ENCODE measurements at regions not wholly inside any gene's neighbourhood (a gene's known extent, or its start where the extent isn't known, plus 50 kb on each side); places are given as distances from the start of the nearest gene placed in this dataset.

GRCh38 chr10:25105262-25105661 is 69.5 kb upstream of the GPR158 start:
- peaks cover 38% of the 10 kb centered on the region for H3K4me1 ChIP-seq (ENCODE audit: insufficient read depth)
- H3K9me2 ChIP-seq (ENCODE audit: insufficient read depth): no peaks in the 10 kb centered on the region; the same call in 1 of the 2 replicates
- no peak overlapping the region for H3K27ac ChIP-seq (ENCODE audit: low read depth)
- no peak for TF ChIP-seq ZNF114 (CRISPR knock-in tag; IDR thresholded peaks at IDR 0.05)
- TF ChIP-seq EZH2phosphoT487 (IDR thresholded peaks at IDR 0.05; ENCODE audit: unreplicated experiment): no peak
- TF ChIP-seq JUNB (IDR thresholded peaks at IDR 0.05; ENCODE audit: unreplicated experiment): no peak
- no peak for TF ChIP-seq STAT1 (IDR thresholded peaks at IDR 0.05; ENCODE audit: unreplicated experiment)
- TF ChIP-seq ZNF462 (CRISPR knock-in tag; IDR thresholded peaks at IDR 0.05): no peak
- no peak for TF ChIP-seq NANOG (IDR thresholded peaks at IDR 0.05; ENCODE audit: borderline replicate concordance)
- no peak for TF ChIP-seq ZNF331 (CRISPR knock-in tag; IDR thresholded peaks at IDR 0.05; ENCODE audit: low read depth)
- no peak for TF ChIP-seq ETS1 (IDR thresholded peaks at IDR 0.05)
- TF ChIP-seq POLR2AphosphoS5 (IDR thresholded peaks at IDR 0.05; ENCODE audit: low read depth): no peak
- no peak for TF ChIP-seq REST (IDR thresholded peaks at IDR 0.05; ENCODE audit: unreplicated experiment)
- TF ChIP-seq CTCF (conservative IDR thresholded peaks at IDR 0.05; ENCODE audit: low read depth in 2 of 2): no peak
- TF ChIP-seq CREB1 (CRISPR knock-in tag; IDR thresholded peaks at IDR 0.05; ENCODE audit: low read depth): no peak
- TF ChIP-seq EZH2 (IDR thresholded peaks at IDR 0.05; ENCODE audit: low read depth, unreplicated experiment): no peak
- H3F3A ChIP-seq (replicated peaks; ENCODE audit: low read depth): no peaks in the 10 kb centered on the region
- peak overlapping the region; percentile 56 for H3K4me2 ChIP-seq
- no peak overlapping the region for H3K4me3 ChIP-seq
- no peaks in the 10 kb centered on the region for H4K20me1 ChIP-seq (replicated peaks; ENCODE audit: insufficient read depth)
- no peak overlapping the region for H2AFZ ChIP-seq
- peaks cover 6% of the 10 kb centered on the region for H3K27me3 Mint-ChIP-seq (ENCODE audit: insufficient read depth, low read depth, poor library complexity)
- no peak overlapping the region for H3K27ac Mint-ChIP-seq
- no peaks in the 10 kb centered on the region for H3K36me3 ChIP-seq (ENCODE audit: insufficient read depth)
- H3K4me3 Mint-ChIP-seq: no peak overlapping the region
- no peak for ATAC-seq
- H3K9me3 Mint-ChIP-seq: no peaks in the 10 kb centered on the region
- no peak for DNase-seq (ENCODE audit: low spot score)
- H3K4me1 Mint-ChIP-seq: peaks cover 54% of the 10 kb centered on the region
- H3K79me2 ChIP-seq (replicated peaks; ENCODE audit: insufficient read depth): no peaks in the 10 kb centered on the region
- no peaks in the 10 kb centered on the region for H3K36me3 Mint-ChIP-seq (ENCODE audit: low read depth)
- no peaks in the 10 kb centered on the region for H3K27me3 ChIP-seq (ENCODE audit: insufficient read depth)
